ENCODE measurements at regions not wholly inside any gene's neighbourhood (a gene's known extent, or its start where the extent isn't known, plus 50 kb on each side); places are given as distances from the start of the nearest gene placed in this dataset.

GRCh38 chr1:232382671-232383070 is 247.3 kb downstream of the SIPA1L2 start:
- TF ChIP-seq CTCF (IDR thresholded peaks at IDR 0.05), result no peak
- TF ChIP-seq POLR2A (IDR thresholded peaks at IDR 0.05), result no peak
